Loucy (cell line): ENCODE measurements at regions not wholly inside any gene's neighbourhood (a gene's known extent, or its start where the extent isn't known, plus 50 kb on each side); places are given as distances from the start of the nearest gene placed in this dataset.
"Not testable (repeated sequence)": the region's sequence is repeated elsewhere in the genome, so short reads cannot be mapped to it uniquely, and the experiment has no call there.

Source experiments
- CTCF ChIP-seq: fragments of 200-600 bp; sonication (generic); conservative IDR thresholded peaks from 2 replicates; pipeline ENCODE4 v1.5.1; 2014; ENCODE audit warnings: mild to moderate bottlenecking, antibody characterized with exemption, low read length
- EZH2phosphoT487 ChIP-seq: fragments of 200-600 bp; IDR thresholded peaks from 2 replicates; pipeline ENCODE4 v1.6.1; 2018; ENCODE audit warnings: antibody characterized with exemption, mild to moderate bottlenecking, moderate library complexity, borderline replicate concordance

- TF ChIP-seq CTCF, EZH2phosphoT487: not testable (repeated sequence)
These were observed 76.0 kb downstream of the FZD4 start for GRCh38 chr11:86879241-86879640.
